PFSK-1 (cell line): ENCODE measurements at regions not wholly inside any gene's neighbourhood (a gene's known extent, or its start where the extent isn't known, plus 50 kb on each side); places are given as distances from the start of the nearest gene placed in this dataset.

Source experiments
- FOXP2 ChIP-seq: optimal IDR thresholded peaks from 2 replicates; pipeline ENCODE3; 2011; ENCODE audit warnings: borderline replicate concordance, control low read depth, inconsistent platforms; ENCODE audit not compliant: insufficient read depth; ENCODE audit errors: extremely low read length, extremely low read depth
- POLR2AphosphoS5 ChIP-seq: IDR thresholded peaks from 2 replicates; pipeline ENCODE4 v1.6.1; 2012; ENCODE audit warnings: low read depth, mild to moderate bottlenecking, control low read depth, low read length, moderate library complexity
- SIN3A ChIP-seq: IDR thresholded peaks from 2 replicates; pipeline ENCODE4 v1.6.1; 2012; ENCODE audit warnings: mild to moderate bottlenecking, low read length, moderate library complexity, borderline replicate concordance; ENCODE audit not compliant: insufficient read depth
- TAF1 ChIP-seq: IDR thresholded peaks from 2 replicates; pipeline ENCODE4 v1.6.1; 2012; ENCODE audit warnings: low read length, control low read depth, borderline replicate concordance; ENCODE audit not compliant: insufficient read depth
- TF ChIP-seq, protein P1 (sequence below), 2 experiments: IDR thresholded peaks; 2 replicates each; pipeline versions ENCODE4 v1.6.1 to v1.8.0; 2011 to 2012; ENCODE audit warnings: low read depth in 2 of 2, low read length in 2 of 2, control low read depth in 1 of 2, inconsistent platforms in 1 of 2, mild to moderate bottlenecking in 1 of 2, moderate library complexity in 1 of 2; ENCODE audit not compliant: insufficient read depth in 1 of 2

DNA sequence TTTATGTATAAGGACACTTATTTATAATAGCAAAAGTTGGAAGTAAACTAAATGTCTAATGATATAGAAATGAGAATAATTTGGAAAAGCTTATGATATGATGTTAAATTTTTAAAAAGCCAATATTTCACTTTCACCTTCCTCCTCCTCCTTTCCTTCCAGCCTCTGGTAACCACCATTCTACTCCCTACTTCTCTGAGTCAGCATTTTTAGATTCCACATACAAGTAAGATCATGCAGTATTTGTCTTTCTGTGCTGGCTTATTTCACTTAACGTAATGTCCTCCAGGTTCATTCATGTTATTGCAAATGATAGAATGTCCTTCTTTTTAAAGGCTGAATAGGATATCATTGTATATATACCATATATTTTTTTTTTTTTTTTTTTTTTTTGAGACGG is 180.2 kb downstream of the RNF144B start:
- TF ChIP-seq, protein P1, sequence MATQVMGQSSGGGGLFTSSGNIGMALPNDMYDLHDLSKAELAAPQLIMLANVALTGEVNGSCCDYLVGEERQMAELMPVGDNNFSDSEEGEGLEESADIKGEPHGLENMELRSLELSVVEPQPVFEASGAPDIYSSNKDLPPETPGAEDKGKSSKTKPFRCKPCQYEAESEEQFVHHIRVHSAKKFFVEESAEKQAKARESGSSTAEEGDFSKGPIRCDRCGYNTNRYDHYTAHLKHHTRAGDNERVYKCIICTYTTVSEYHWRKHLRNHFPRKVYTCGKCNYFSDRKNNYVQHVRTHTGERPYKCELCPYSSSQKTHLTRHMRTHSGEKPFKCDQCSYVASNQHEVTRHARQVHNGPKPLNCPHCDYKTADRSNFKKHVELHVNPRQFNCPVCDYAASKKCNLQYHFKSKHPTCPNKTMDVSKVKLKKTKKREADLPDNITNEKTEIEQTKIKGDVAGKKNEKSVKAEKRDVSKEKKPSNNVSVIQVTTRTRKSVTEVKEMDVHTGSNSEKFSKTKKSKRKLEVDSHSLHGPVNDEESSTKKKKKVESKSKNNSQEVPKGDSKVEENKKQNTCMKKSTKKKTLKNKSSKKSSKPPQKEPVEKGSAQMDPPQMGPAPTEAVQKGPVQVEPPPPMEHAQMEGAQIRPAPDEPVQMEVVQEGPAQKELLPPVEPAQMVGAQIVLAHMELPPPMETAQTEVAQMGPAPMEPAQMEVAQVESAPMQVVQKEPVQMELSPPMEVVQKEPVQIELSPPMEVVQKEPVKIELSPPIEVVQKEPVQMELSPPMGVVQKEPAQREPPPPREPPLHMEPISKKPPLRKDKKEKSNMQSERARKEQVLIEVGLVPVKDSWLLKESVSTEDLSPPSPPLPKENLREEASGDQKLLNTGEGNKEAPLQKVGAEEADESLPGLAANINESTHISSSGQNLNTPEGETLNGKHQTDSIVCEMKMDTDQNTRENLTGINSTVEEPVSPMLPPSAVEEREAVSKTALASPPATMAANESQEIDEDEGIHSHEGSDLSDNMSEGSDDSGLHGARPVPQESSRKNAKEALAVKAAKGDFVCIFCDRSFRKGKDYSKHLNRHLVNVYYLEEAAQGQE (IDR thresholded peaks at IDR 0.05; ENCODE audit: insufficient read depth in 1 of 2, low read depth in 2 of 2, low read length in 2 of 2), result no peak
- no peak for TF ChIP-seq FOXP2
- TF ChIP-seq POLR2AphosphoS5, result no peak
- TF ChIP-seq TAF1, result no peak
- no peak for TF ChIP-seq SIN3A

DNA sequence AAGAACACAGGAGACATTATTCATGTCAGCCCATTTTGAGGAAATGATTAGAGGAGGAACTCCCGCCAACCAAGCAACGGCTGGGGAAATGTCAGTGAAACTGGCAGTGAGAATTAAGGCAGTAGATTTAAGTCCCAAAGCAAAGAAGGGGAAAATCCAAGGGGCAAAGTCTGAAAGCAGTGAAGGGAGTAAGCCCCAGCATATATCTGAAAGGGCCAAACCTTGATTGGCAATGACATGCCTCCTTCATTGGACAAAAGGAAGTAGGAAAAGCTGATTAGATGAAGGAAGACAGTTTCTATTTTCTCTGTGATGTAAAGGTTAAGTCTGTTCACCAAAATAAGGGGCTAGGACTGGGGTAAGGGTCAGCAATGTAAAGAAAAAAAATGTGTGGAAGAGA is 190.3 kb downstream of the RNF144B start:
- TF ChIP-seq TAF1 (no peak), SIN3A (no peak), FOXP2 (no peak), POLR2AphosphoS5 (no peak)
- TF ChIP-seq, protein P1 (IDR thresholded peaks at IDR 0.05; ENCODE audit: insufficient read depth in 1 of 2, low read depth in 2 of 2, low read length in 2 of 2), result no peak

DNA sequence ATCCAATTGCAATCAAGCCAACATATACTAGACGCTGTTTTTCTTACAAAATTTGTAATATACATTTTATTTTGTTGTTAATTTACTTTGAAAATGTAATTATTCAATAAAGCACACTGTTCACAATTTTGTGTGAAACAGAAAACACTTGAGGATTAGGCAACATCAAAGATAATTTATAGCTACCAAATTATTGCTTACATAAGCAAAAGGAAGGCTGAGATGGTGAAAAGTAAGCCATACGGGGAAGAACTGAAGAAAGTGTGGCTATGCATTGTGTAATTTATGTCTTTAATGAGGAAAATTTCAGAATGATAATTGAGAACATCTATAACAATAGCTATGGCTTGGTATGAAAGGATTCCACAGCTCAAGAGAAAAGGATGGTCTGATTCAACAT is 192.0 kb downstream of the RNF144B start:
- no peak for TF ChIP-seq SIN3A
- TF ChIP-seq, protein P1 (IDR thresholded peaks at IDR 0.05; ENCODE audit: insufficient read depth in 1 of 2, low read depth in 2 of 2, low read length in 2 of 2), result no peak
- TF ChIP-seq FOXP2, result no peak
- TF ChIP-seq POLR2AphosphoS5, result no peak
- TF ChIP-seq TAF1, result no peak

DNA sequence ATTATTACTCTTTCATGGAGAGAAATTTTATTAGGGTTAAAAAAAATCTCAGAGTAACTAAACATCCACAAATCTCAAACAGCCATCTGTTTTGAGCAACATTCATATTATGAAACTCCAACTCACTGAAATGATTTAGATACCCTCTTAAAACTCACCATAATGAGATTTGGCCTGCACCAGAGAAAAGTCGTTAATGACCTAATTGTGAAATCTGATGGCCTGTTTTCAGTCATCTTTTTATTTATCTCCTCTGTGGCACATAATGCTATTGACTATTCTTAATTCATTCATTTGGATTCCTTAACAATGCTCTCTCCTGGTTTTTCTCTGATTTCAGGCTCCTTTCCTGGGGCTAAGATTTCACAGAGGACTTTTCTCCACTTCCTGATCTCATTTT is 192.7 kb downstream of the RNF144B start:
- TF ChIP-seq POLR2AphosphoS5 (no peak), FOXP2 (no peak), TAF1 (no peak), SIN3A (no peak)
- TF ChIP-seq, protein P1 (IDR thresholded peaks at IDR 0.05; ENCODE audit: insufficient read depth in 1 of 2, low read depth in 2 of 2, low read length in 2 of 2), result no peak

DNA sequence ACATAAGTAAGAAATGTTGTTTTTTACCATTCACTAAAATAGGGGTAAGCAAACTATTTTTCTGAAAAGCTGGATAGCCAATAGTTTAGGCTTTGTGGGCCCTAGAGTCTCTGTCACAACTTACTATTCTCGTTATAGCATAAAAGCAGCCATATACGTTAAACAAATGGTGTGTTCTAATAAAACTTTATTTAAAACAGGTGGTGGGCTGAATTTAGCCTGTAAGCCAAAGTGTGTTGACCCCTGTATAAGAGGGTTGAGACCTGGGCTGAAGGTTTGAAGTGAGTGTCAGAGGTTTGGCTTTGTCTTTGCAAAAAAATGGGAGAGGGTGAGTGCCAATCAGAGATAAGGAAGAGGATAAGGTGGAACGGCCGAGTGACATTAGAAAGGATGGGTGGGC is 197.2 kb downstream of the RNF144B start:
- TF ChIP-seq POLR2AphosphoS5, result no peak
- TF ChIP-seq TAF1, result no peak
- TF ChIP-seq SIN3A, result no peak
- TF ChIP-seq, protein P1 (IDR thresholded peaks at IDR 0.05; ENCODE audit: insufficient read depth in 1 of 2, low read depth in 2 of 2, low read length in 2 of 2), result no peak
- TF ChIP-seq FOXP2, result no peak
